ENCODE measurements at regions not wholly inside any gene's neighbourhood (a gene's known extent, or its start where the extent isn't known, plus 50 kb on each side); places are given as distances from the start of the nearest gene placed in this dataset.

GRCh38 chr4:152107736-152108500, 347.1 kb upstream of the GATB start:
- TF ChIP-seq POLR2AphosphoS5 (IDR thresholded peaks at IDR 0.05; ENCODE audit: low read depth, low read length) (no peak), POLR2A (IDR thresholded peaks at IDR 0.05; ENCODE audit: low read depth, low read length) (no peak), POU2F2 (IDR thresholded peaks at IDR 0.05; ENCODE audit: low read depth, low read length) (no peak), TAF1 (IDR thresholded peaks at IDR 0.05; ENCODE audit: low read depth, low read length) (no peak)

Data from GM12891 (cell line).